ENCODE measurements at regions not wholly inside any gene's neighbourhood (a gene's known extent, or its start where the extent isn't known, plus 50 kb on each side); places are given as distances from the start of the nearest gene placed in this dataset.
A peak's percentile ranks its signal among the peaks of the same experiment; 100 is the strongest.

- Histone ChIP-seq H3K4me1 (ENCODE audit: control insufficient read depth, extremely low read depth, insufficient read depth, low read length) (no peaks in the 10 kb centered on the region), H3K9ac (ENCODE audit: control insufficient read depth, extremely low read depth, insufficient read depth, low read length) (no peak overlapping the region), H3K79me2 (ENCODE audit: control insufficient read depth, insufficient read depth, low read length) (no peaks in the 10 kb centered on the region), H3K27me3 (ENCODE audit: control insufficient read depth, extremely low read depth, insufficient read depth, low read length) (no peaks in the 10 kb centered on the region), H3K4me3 (ENCODE audit: control insufficient read depth in 2 of 3, extremely low read depth in 1 of 3, insufficient read depth in 2 of 3, low read depth in 1 of 3, low read length in 3 of 3) (no peak overlapping the region), H3K9me3 (ENCODE audit: control insufficient read depth, low read depth, low read length) (no peaks in the 10 kb centered on the region), H3K4me2 (ENCODE audit: control insufficient read depth, extremely low read depth, insufficient read depth, low read depth, low read length) (no peak overlapping the region), H3K9me1 (ENCODE audit: control insufficient read depth, extremely low read depth, insufficient read depth, low read length) (no peaks in the 10 kb centered on the region), H3K36me3 (ENCODE audit: control insufficient read depth in 2 of 2, extremely low read depth in 1 of 2, insufficient read depth in 2 of 2, low read length in 2 of 2) (no peaks in the 10 kb centered on the region), H3K27ac (ENCODE audit: control insufficient read depth, insufficient read depth, low read length) (no peak overlapping the region), H2AFZ (ENCODE audit: control insufficient read depth, low read length) (no peak overlapping the region), H4K20me1 (ENCODE audit: control insufficient read depth, extremely low read depth, insufficient read depth, low read length) (no peaks in the 10 kb centered on the region)
- FAIRE-seq (peak; percentile 13), DNase-seq (ENCODE audit: low read depth, low spot score) (no peak)
- TF ChIP-seq CTCF (optimal IDR thresholded peaks at IDR 0.05 in 1 of 3, IDR thresholded peaks at IDR 0.05 in 1 of 3, conservative IDR thresholded peaks at IDR 0.05 in 1 of 3; ENCODE audit: extremely low read depth in 1 of 3, insufficient read depth in 2 of 3, low read length in 3 of 3) (no peak), EZH2 (IDR thresholded peaks at IDR 0.05; ENCODE audit: low read length) (no peak)
- dilution Hi-C loops (cut with MboI; ENCODE audit: extremely low pct_ligation_motif_present, low sequenced_read_pairs), result no loop called here
Measured at GRCh38 chr2:17373741-17374140, 144.5 kb downstream of the RAD51AP2 start.

- Histone ChIP-seq H3K27me3 (ENCODE audit: control insufficient read depth, extremely low read depth, insufficient read depth, low read length) (no peaks in the 10 kb centered on the region), H3K4me3 (ENCODE audit: control insufficient read depth in 2 of 3, extremely low read depth in 1 of 3, insufficient read depth in 2 of 3, low read depth in 1 of 3, low read length in 3 of 3) (no peak overlapping the region), H3K27ac (ENCODE audit: control insufficient read depth, insufficient read depth, low read length) (no peak overlapping the region), H3K36me3 (ENCODE audit: control insufficient read depth in 2 of 2, extremely low read depth in 1 of 2, insufficient read depth in 2 of 2, low read length in 2 of 2) (no peaks in the 10 kb centered on the region), H2AFZ (ENCODE audit: control insufficient read depth, low read length) (no peak overlapping the region), H3K9me1 (ENCODE audit: control insufficient read depth, extremely low read depth, insufficient read depth, low read length) (no peaks in the 10 kb centered on the region), H3K9me3 (ENCODE audit: control insufficient read depth, low read depth, low read length) (no peaks in the 10 kb centered on the region), H3K4me2 (ENCODE audit: control insufficient read depth, extremely low read depth, insufficient read depth, low read depth, low read length) (no peak overlapping the region), H3K9ac (ENCODE audit: control insufficient read depth, extremely low read depth, insufficient read depth, low read length) (no peak overlapping the region), H3K4me1 (ENCODE audit: control insufficient read depth, extremely low read depth, insufficient read depth, low read length) (no peaks in the 10 kb centered on the region), H3K79me2 (ENCODE audit: control insufficient read depth, insufficient read depth, low read length) (no peaks in the 10 kb centered on the region), H4K20me1 (ENCODE audit: control insufficient read depth, extremely low read depth, insufficient read depth, low read length) (no peaks in the 10 kb centered on the region)
- TF ChIP-seq EZH2 (IDR thresholded peaks at IDR 0.05; ENCODE audit: low read length), result no peak
- no peak for TF ChIP-seq CTCF (optimal IDR thresholded peaks at IDR 0.05 in 1 of 3, IDR thresholded peaks at IDR 0.05 in 1 of 3, conservative IDR thresholded peaks at IDR 0.05 in 1 of 3; ENCODE audit: extremely low read depth in 1 of 3, insufficient read depth in 2 of 3, low read length in 3 of 3)
- no peak for FAIRE-seq
- dilution Hi-C loops (cut with MboI; ENCODE audit: extremely low pct_ligation_motif_present, low sequenced_read_pairs), result no loop called here
- no peak for DNase-seq (ENCODE audit: low read depth, low spot score)
Measured at GRCh38 chr2:17373041-17373440, 145.2 kb downstream of the RAD51AP2 start.
